22Rv1 (cell line): ENCODE measurements at regions not wholly inside any gene's neighbourhood (a gene's known extent, or its start where the extent isn't known, plus 50 kb on each side); places are given as distances from the start of the nearest gene placed in this dataset.
"Not testable (repeated sequence)": the region's sequence is repeated elsewhere in the genome, so short reads cannot be mapped to it uniquely, and the experiment has no call there.

Experiments
- H3K27ac ChIP-seq: fragments of 450-650 bp; 2 replicates; pipeline ENCODE4 v1.5.1; 2017
- CTCF ChIP-seq: fragments of 450-650 bp; IDR thresholded peaks from 2 replicates; pipeline ENCODE4 v1.5.1; 2017; ENCODE audit warnings: mild to moderate bottlenecking
- ZFX ChIP-seq: fragments of 450-650 bp; IDR thresholded peaks from 2 replicates; pipeline ENCODE4 v1.6.1; 2017; ENCODE audit warnings: antibody characterized with exemption, borderline replicate concordance

GRCh38 chr2:102892698-102893310 lies 131.0 kb downstream of the TMEM182 start:
- H3K27ac ChIP-seq: no peak overlapping the region
- TF ChIP-seq ZFX (no peak), CTCF (no peak)

GRCh38 chr2:102893870-102894269 lies 132.0 kb downstream of the TMEM182 start:
- H3K27ac ChIP-seq: no peak overlapping the region
- TF ChIP-seq CTCF (no peak), ZFX (no peak)

GRCh38 chr2:102895376-102895775 lies 133.5 kb downstream of the TMEM182 start:
- H3K27ac ChIP-seq: no peak overlapping the region
- TF ChIP-seq CTCF (no peak), ZFX (no peak)

GRCh38 chr2:102909240-102909639 lies 147.4 kb downstream of the TMEM182 start:
- H3K27ac ChIP-seq: not testable (repeated sequence)

- TF ChIP-seq ZFX: no peak
- TF ChIP-seq CTCF: no peak
Measured at GRCh38 chr2:102910724-102911123, 148.9 kb downstream of the TMEM182 start.

GRCh38 chr2:102915128-102915527 lies 153.3 kb downstream of the TMEM182 start:
- TF ChIP-seq ZFX (no peak), CTCF (no peak)
- no peak overlapping the region for H3K27ac ChIP-seq

More at GRCh38 chr2:102910724-102911123, 148.9 kb downstream of the TMEM182 start:
- no peak overlapping the region for H3K27ac ChIP-seq

- no peak overlapping the region for H3K27ac ChIP-seq
- TF ChIP-seq CTCF (no peak), ZFX (no peak)
Measured at GRCh38 chr2:102922321-102922720, 160.5 kb downstream of the TMEM182 start.

- TF ChIP-seq CTCF (no peak), ZFX (no peak)
- no peak overlapping the region for H3K27ac ChIP-seq
Measured at GRCh38 chr2:102925003-102925402, 163.2 kb downstream of the TMEM182 start.
